ENCODE measurements at regions not wholly inside any gene's neighbourhood (a gene's known extent, or its start where the extent isn't known, plus 50 kb on each side); places are given as distances from the start of the nearest gene placed in this dataset.

DNA sequence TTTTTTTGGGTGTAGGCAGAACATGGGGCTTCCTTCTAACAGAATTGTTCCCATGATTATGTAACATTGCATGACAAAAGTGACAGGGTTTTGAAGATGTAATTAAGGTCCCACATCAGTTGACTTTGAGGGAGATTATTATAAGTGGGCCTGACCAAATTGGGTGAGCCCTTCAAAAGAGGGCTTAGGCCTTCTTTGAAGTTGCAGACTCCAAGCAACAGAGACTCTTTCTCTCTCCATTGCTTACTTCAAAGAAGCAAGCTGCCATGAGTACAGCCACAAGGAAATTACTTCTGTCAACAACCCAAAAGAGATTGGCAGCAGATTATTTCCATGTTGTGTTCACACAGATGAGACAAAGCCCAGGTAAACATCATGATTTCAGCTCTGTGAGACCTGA is 348.2 kb downstream of the PDCD6IP start:
- H3K79me2 ChIP-seq (ENCODE audit: control insufficient read depth, insufficient read depth, low read length): no peaks in the 10 kb centered on the region
- no peak for ATAC-seq (ENCODE audit: low read depth)
- Mint-ChIP-seq H3K4me3 (no peak overlapping the region), H3K27me3 (no peaks in the 10 kb centered on the region), H3K27ac (no peak overlapping the region), H3K4me1 (no peaks in the 10 kb centered on the region), H3K9me3 (ENCODE audit: insufficient read depth) (no peaks in the 10 kb centered on the region)
- intact Hi-C loops (cut with micrococcal nuclease): no loop called here
- no peak overlapping the region for H3K4me2 ChIP-seq (replicated peaks; ENCODE audit: low read depth, low read length, poor library complexity, severe bottlenecking)
- H4K20me1 ChIP-seq (ENCODE audit: control insufficient read depth, insufficient read depth, low read length, poor library complexity, severe bottlenecking): no peaks in the 10 kb centered on the region
- TF ChIP-seq CTCF (IDR thresholded peaks at IDR 0.05): no peak
- no peak for TF ChIP-seq EZH2 (IDR thresholded peaks at IDR 0.05; ENCODE audit: borderline replicate concordance, insufficient read depth, low read depth, low read length, poor library complexity, severe bottlenecking)
- H2AFZ ChIP-seq (ENCODE audit: insufficient read depth, low read depth, low read length, poor library complexity, severe bottlenecking): no peak overlapping the region
- no peaks in the 10 kb centered on the region for H3K4me1 ChIP-seq (ENCODE audit: control insufficient read depth in 2 of 2, insufficient read depth in 2 of 2, low read length in 2 of 2)
- ChIA-PET CTCF (no interaction called here), POLR2A (no interaction called here)
- no peaks in the 10 kb centered on the region for H3K27me3 ChIP-seq (replicated peaks in 1 of 4; ENCODE audit: control extremely low read depth in 1 of 4, control insufficient read depth in 3 of 4, insufficient read depth in 4 of 4, low read length in 3 of 4)
- no peaks in the 10 kb centered on the region for H3K9me3 ChIP-seq (ENCODE audit: control extremely low read depth in 1 of 3, control insufficient read depth in 2 of 3, insufficient read depth in 1 of 3, low read length in 2 of 3)
- no peak for DNase-seq
- H3K9ac ChIP-seq (ENCODE audit: low read length): no peak overlapping the region
- H3K4me3 ChIP-seq (ENCODE audit: control extremely low read depth in 1 of 5, extremely low read depth in 1 of 5, insufficient read depth in 1 of 5, low read depth in 2 of 5, low read length in 4 of 5): no peak overlapping the region
- no peaks in the 10 kb centered on the region for H3K36me3 ChIP-seq (replicated peaks in 1 of 2; ENCODE audit: control extremely low read depth in 1 of 2, control insufficient read depth in 1 of 2, extremely low read depth in 1 of 2, insufficient read depth in 2 of 2, low read length in 1 of 2)
- no peak overlapping the region for H3K27ac ChIP-seq (ENCODE audit: low read length in 2 of 2)

GRCh38 chr3:34150992-34151391 is 352.6 kb downstream of the PDCD6IP start:
- Mint-ChIP-seq H3K9me3 (ENCODE audit: insufficient read depth) (no peaks in the 10 kb centered on the region), H3K4me3 (no peak overlapping the region), H3K4me1 (no peaks in the 10 kb centered on the region), H3K27ac (no peak overlapping the region), H3K27me3 (no peaks in the 10 kb centered on the region)
- H3K79me2 ChIP-seq (ENCODE audit: control insufficient read depth, insufficient read depth, low read length): no peaks in the 10 kb centered on the region
- no peak overlapping the region for H2AFZ ChIP-seq (ENCODE audit: insufficient read depth, low read depth, low read length, poor library complexity, severe bottlenecking)
- no peak overlapping the region for H3K4me3 ChIP-seq (ENCODE audit: control extremely low read depth in 1 of 5, extremely low read depth in 1 of 5, insufficient read depth in 1 of 5, low read depth in 2 of 5, low read length in 4 of 5)
- ChIA-PET POLR2A (no interaction called here), CTCF (no interaction called here)
- H3K27me3 ChIP-seq (replicated peaks in 1 of 4; ENCODE audit: control extremely low read depth in 1 of 4, control insufficient read depth in 3 of 4, insufficient read depth in 4 of 4, low read length in 3 of 4): no peaks in the 10 kb centered on the region
- no peak overlapping the region for H3K27ac ChIP-seq (ENCODE audit: low read length in 2 of 2)
- H4K20me1 ChIP-seq (ENCODE audit: control insufficient read depth, insufficient read depth, low read length, poor library complexity, severe bottlenecking): no peaks in the 10 kb centered on the region
- ATAC-seq (ENCODE audit: low read depth): no peak
- no peaks in the 10 kb centered on the region for H3K9me3 ChIP-seq (ENCODE audit: control extremely low read depth in 1 of 3, control insufficient read depth in 2 of 3, insufficient read depth in 1 of 3, low read length in 2 of 3)
- no peak overlapping the region for H3K4me2 ChIP-seq (replicated peaks; ENCODE audit: low read depth, low read length, poor library complexity, severe bottlenecking)
- WGBS (ENCODE audit: insufficient coverage): 100% methylated on average over 1 of the region's 3 CpGs
- TF ChIP-seq CTCF (IDR thresholded peaks at IDR 0.05) (no peak), EZH2 (IDR thresholded peaks at IDR 0.05; ENCODE audit: borderline replicate concordance, insufficient read depth, low read depth, low read length, poor library complexity, severe bottlenecking) (no peak)
- no peak overlapping the region for H3K9ac ChIP-seq (ENCODE audit: low read length)
- intact Hi-C loops (cut with micrococcal nuclease): no loop called here
- DNase-seq: no peak
- no peaks in the 10 kb centered on the region for H3K36me3 ChIP-seq (replicated peaks in 1 of 2; ENCODE audit: control extremely low read depth in 1 of 2, control insufficient read depth in 1 of 2, extremely low read depth in 1 of 2, insufficient read depth in 2 of 2, low read length in 1 of 2)
- no peaks in the 10 kb centered on the region for H3K4me1 ChIP-seq (ENCODE audit: control insufficient read depth in 2 of 2, insufficient read depth in 2 of 2, low read length in 2 of 2)
